ENCODE measurements at regions not wholly inside any gene's neighbourhood (a gene's known extent, or its start where the extent isn't known, plus 50 kb on each side); places are given as distances from the start of the nearest gene placed in this dataset.
"Not testable (repeated sequence)": the region's sequence is repeated elsewhere in the genome, so short reads cannot be mapped to it uniquely, and the experiment has no call there.

DNA sequence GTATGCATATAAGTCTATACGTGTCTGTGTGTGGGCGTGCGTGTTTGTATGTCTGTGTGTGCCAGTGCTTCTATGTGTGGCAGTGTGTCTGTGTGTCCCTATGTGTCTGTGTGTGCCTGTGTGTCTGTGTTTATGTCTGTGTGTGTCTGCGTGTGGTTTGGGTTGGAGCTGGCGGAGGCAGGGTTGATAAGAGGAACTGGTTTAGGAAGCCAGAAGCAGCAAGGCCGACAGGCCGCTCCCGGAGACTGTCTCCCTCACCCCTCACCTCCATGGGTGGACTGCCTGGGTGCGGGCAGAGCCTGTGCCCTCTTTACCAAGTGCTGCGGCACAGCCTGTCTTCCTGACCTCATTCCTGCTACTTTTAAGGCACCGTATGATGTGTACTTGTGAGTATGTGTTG, 327.1 kb upstream of the B3GAT1 start:
- peak; percentile 10 for DNase-seq

DNA sequence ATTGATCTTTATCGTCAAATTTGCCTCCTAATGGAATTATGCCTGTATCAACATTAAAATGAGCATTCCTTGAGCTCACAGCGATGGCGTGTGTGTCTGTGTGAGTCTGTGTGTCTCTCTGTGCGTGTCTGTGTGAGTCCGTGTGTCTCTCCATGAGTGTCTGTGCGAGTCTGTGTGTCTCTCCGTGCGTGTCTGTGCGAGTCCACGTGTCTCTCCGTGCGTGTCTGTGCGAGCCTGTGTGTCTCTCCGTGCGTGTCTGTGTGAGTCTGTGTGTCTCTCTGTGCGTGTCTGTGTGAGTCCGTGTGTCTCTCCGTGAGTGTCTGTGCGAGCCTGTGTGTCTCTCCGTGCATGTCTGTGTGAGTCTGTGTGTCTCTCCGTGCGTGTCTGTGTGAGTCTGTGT, 326.5 kb upstream of the B3GAT1 start:
- DNase-seq: peak; percentile 6

DNA sequence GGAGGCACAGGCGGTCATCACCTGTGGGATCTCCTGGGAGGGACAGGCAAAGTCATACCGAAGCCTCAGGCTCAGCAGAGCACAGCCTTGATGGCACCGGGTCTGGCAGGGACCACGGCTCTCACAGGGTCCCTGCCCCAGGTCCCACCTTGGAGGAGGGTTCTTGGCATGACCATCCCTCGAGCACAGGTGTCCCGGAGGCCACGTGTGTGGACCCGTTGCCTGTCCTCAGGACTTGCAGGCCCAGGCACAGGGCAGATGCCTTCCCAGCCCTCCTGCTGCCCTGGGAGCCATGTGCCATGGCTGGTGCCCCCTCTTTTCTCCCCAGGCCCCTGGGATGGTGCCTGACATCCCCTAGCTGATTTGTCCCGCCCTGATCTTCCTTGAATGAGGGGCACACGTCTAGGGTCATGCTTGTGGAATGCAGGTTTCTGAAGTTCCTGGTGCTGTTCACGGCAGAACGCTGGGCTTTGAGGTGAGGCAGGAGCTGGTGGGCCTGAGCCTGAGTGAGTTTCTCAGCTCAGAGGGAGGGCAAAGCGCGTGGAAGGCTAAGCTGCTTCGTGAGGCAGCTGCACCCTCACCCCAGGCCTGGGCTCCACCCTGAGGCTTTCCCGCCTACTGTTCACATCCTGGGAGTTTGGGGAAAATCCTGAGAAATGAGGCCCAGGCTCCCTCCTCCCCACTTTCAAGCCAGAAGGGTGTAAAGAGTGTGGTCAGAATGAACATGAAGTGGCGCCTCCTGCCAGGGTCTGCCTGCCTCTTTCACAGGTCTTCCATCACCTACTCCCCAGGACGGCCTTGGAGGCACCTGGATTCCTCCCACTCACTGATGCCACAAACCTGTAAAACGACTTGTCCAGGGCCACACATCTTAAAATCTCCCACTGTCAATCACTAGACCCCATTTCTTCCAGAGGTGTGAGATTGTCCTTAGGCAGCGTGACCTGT, 325.8 kb upstream of the B3GAT1 start:
- DNase-seq: peak; percentile 22

DNA sequence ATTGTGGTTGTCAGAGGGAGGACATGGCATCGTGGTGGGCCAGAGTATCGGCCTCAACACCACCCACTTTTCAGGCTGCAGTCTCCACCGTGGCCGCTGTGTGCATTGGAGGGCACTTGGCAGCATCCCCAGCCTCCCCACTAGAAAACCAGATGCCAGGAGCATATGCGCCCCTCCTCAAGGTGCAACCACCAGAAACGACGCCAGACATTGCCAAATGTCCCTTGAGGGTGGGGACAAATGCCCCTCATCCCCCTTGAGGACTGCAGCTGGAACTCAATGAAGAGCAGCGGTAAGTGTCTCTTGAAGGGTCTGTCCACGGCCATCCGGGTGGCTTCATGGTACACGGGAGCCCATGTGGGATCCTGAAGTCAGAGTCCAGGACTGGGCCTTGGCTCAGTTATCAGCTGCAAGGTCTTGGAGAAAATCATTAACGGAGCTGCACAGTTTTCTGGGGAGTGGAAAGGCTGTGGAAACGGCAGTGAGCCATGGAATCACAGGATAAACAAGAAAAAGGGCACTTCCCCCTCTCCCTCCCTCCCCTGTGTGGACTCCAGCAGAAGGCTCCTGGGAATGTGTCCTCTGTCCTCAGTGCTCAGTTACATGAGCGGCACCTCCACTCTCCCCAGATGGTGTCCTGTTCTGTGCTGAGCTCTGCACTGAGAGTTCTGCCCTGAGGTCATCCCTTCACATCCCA, 324.4 kb upstream of the B3GAT1 start:
- DNase-seq: peak; percentile 17

DNA sequence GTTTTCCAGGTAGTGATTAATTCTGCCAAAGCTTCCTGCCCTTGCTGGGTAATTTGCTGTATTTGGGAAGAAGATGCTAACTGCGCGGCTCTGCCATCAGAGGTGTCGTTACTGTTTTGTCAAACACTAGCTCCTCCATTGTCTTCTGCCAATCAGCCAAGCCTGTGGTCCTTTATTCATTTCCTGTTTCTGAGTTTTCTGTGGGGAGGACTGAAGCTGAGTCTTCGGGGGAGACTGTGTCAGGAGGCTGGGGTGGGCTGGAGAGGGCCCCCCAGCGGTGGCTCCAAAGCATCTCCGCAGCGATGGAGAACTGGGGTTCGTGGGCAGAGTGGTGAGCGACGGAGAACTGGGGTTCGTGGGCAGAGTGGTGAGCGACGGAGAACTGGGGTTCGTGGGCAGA, 322.9 kb upstream of the B3GAT1 start:
- DNase-seq: no peak

DNA sequence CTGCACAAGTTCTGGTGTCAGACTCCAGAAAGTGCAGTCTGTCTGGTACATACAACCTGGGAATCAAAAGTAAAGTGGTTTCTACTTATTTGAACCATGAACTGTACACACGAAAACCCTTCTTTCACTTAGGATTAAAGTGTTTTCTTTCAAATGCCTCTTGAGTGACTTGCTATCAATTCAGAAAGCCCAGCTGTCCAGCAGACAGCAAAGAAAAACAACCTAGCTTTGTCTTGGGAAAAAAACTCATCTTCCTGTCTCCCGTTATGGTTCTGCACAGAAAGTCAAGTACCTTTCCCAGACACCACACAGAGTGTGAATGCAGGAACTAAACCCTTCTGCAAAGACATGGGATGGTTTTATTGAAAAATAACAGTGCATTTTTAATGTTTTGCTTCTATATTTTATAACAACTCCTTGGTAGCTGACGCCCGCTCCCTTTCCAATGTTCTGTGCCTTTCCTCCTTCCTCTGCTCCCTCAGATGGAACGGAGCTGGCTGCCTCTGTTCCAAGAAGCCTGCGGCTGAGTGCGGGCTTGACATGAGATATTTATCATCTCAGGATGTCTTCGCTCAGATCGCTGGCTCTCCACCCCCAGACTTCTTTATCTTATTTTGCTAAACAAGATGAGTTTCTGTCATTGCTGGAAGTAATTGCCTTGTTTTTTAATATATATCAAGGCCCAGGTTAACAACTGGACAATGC, 322.3 kb upstream of the B3GAT1 start:
- peak; percentile 20 for DNase-seq

DNA sequence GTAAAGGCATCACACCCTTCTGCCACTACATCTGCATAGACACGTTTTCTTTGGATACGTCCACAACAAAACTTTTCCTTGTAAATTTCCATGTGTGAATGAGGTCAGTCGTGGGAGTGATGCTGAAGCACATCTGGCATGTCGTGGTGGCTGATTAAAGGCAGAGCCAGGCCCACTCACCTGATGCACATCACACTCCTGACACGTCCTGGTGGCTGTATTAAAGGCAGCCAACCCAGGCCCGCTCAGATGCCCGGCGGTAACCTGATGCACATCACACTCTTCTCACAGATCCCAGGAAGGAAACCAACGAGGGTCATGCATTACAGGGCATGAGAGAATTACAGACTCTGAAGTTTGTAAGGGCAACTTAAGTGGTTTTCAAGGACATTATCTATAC, 321.6 kb upstream of the B3GAT1 start:
- no peak for DNase-seq

DNA sequence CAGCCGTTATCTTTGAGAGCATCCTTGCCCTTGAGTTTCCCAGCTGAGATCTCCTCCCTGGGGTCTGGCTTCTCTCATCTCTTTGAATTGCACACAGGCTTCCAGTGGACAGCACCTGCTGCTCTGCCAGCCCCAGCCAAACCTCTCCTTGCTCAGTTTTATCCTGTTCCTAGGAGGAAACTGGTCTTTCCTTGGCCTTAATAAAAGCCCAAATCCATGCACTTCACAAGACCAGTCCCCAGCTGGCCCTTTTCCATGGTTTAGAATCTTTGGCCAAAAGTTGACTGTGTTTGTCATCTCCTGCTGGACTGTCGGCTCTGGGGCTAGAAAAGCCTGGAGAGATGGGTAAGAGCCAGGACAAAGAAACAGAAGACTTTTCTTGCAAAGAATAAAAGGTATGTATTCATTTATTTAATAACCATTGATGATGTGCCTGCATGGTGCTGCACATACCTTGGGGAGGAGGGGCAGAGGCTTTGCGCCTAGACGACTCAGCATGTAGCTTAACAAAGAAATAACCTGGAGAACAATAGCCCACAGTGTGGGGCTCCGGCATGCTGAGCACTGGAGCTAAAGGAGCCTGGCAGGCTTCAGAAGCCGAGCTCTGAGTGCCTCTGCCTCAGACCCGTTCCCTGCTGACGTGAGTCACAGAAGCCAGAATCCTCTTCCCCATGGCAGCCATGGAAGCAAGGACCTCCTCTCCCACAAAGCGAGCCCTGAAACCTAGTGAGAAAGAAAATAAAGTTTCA, 319.3 kb upstream of the B3GAT1 start:
- DNase-seq: no peak

DNA sequence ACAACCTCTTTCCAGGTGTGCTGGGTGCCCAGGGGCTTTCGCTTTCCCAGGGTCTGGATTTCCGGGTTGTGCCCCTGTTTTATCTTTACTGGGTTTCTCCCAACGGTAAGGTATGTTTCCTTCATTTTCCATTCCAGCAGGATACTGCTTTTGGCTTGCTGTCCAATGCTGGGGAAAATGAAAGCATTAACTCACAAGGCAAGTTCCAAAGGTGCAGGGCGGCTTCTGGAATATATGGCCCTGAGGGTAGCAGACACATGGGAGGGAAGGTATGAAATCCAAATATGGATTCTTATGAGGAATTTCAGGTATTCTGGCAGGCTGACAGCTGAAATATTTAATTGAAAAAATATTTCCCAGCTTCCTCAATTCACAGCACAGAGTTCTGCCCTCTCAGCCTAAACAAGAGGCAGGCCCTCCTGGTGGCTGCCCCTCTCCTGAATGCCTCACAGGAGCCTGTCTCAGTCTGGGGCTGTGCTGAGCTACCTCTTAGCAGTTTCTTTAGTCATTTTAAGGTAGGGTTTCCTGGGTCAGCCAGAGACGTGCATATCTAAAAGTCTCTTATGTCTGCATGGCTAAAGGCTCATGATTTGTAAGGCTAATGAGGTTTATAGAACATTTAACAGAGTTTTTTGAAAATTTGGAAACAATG, 318.6 kb upstream of the B3GAT1 start:
- no peak for DNase-seq

DNA sequence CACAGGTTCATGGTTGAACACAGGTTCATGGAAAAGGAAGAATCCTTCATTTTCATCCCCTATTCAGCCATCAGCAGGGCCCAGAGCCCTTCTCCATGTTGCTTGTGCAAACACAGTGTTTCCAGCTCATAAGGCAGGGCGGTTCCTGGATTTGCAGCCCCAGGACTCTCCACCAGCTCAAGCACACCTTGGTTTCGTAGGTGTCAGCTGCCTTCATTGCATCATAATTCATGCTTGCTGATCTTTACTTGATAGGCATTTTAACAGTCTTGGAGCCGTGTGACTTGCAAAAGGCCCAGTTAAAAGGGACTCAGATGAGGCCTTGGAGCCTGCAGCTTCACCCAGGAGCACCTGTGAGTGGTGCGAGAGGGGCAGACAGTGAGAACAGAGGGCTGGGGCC, 318.1 kb upstream of the B3GAT1 start:
- DNase-seq: no peak

DNA sequence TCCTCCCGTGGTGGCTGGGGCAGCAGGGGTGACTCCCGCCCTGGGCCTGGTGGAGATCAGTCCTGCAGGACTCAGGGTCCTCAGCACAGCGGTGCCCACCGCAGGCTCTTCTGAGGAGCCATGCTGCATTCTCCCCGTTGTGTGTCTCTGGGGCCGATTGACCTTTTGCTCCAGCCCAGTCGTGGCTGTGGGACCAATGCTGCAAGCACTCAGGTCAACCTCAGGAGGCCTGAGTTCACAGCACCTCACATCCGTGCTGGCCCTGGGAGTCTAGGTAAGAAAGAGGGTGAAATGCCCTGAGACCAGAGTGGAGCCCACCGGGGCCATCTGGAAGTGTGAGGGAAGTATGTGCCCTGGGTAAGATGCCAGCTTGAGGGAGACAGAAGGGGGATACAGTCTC, 316.1 kb upstream of the B3GAT1 start:
- no peak for DNase-seq

DNA sequence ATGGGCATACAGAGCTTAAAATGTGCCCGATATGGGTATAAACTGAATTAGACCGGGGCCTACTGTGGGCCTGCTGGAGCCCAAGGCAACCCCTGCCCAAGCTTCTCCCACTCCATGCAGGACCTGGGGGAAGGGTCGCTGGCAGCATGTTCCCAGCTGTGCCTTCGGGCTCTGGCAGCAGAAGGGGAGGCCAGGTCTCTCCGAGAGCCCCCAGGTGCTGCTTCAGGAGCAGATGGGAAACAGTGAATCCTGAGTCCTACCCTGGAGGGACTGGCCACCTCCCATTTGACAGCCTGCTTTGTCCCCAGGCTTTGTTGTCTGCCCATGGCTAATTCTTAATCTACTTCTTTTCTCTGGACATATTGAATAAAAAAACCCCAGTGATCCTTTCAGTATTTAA, 315.6 kb upstream of the B3GAT1 start:
- no peak for DNase-seq

DNA sequence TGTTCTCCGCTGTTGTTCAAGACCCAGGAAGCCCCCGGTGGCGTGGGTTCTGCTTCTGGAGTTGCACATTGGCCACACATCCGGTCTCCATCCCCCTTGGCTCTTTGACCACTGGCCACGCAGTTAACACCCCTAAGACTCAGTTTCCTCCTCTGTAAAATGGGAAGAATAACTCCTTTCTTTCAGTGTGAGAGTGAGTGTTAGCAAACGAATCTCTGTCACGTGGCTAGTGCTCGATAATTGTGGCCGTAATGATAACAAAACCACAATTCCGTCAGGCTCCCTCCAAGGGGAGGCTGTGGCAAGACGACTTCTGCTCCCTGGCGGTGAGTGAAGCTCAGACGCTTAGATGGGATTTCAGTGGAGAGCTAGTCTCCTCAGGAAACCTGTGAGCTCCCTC, 315.2 kb upstream of the B3GAT1 start:
- DNase-seq: no peak

DNA sequence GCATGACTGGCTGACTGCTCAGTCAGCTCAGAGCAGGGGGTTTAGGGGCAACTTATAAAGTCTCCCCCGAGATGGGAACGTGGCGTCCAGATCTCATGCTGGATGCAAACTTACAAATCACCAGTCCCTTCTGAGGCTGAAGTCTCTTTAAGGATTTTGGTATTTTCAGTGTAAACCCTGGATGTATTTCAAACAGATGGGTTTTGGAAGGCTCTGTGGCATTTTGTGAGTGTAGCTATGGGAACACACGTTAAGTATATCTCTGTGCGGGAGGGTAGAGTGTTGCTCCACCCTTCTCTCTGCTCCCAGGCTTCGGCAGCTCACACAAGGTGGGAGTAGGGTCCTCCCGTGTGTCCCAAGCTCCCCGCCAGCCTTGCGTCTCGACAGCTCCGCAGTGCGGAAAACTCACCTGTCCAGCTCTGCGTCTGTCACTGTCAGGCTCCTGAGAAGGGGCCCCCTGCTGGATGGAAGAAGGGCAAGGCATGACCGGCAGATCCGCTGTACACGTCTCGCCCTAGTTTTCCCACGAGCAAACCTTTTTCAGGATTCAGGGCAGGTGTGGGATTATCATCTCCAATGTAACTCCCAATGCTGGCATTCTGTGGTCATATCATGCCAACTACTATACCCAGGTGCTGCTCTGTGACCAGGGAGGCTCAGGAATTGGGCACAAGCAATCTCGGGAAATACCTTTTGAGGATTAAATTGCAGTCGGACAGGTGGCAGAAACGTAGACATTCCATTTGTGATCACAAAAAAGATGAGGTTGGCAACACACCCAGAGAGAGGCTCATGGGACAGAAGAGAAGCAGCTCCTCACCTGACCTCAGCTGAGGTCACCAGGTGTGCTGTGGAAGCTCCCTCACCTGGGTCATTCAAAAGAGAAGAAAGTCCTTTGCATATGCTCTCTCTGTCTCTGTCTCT, 313.9 kb upstream of the B3GAT1 start:
- no peak for DNase-seq

DNA sequence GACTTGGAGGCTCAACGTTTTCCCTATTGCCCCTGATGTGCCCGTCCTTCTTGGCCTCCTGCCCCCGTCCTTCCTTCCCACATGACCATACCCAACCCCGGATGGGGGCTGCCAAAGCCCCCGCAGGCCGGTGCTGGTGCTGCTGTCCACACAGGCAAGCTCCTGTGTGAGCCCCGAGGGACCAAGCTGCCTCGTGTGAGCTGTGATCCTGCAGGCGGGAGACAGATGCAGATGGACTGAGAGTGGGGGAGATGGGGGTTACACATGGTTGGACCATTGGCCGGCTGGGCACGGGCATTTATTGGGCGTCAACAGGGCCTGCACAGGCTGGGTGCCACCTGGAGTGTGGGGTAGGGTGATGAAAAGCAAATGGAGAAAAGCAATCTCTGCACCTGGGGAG, 313.2 kb upstream of the B3GAT1 start:
- DNase-seq: no peak

DNA sequence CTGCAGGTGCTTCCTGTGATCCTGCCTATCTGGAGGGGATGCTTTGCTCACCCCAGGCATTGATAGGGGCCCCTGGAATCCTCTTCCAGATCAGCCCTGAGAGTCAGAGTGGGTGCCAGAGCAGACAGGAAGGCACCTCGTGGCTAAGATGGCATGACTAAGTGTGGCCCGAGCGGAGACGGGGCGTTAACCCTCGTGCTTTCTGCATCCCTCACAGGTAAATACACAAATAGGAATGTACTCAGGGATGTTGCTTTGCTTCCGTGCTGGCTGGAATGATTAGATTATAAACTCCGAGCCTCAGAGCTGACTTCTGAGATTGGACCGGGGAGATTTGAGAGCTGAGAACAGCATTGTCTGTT, 312.7 kb upstream of the B3GAT1 start:
- DNase-seq: no peak

DNA sequence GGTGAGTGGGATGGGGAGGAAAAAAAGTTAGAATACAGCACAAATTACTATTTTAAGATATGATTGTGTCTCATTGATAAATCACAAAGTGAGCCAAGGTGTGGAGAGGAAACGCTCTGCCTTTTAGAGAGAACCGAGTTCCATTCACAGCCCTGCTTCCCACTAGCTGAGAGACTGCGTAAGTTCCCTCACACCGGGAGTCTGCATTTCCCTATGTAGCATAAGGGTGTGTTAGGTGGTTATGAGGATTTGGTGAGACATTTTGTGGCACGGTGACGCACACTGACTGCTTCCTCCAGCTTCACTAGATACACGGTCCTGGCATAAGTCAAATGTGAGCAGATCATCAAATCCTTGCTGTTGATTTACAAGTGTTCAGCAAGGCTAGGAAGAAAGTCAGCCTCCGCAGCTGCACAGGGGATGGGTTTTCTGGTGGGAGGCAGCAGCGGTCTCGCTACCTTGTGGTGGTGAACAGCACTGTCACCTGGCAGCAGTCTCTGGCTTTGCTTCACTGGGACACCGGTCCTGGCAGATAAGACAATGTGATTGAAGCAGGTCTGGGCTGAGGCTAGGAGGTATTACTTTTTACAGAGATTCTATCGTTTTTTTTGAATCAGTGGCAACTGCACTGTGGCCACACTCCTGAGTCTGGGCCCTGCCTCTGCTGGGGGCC, 312.2 kb upstream of the B3GAT1 start:
- no peak for DNase-seq

DNA sequence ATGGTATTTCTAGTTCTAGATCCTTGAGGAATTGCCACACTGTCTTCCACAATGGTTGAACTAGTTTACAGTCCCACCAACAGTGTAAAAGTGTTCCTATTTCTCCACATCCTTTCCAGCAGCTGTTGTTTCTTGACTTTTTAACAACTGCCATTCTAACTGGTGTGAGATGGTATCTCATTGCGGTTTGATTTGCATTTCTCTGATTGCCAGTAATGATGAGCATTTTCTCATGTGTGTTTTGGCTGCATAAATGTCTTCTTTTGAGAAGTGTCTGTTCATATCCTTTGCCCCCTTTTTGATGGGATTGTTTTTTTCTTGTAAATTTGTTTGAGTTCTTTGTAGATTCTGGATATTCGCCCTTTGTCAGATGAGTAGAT, 308.6 kb upstream of the B3GAT1 start:
- DNase-seq: not testable (repeated sequence)

DNA sequence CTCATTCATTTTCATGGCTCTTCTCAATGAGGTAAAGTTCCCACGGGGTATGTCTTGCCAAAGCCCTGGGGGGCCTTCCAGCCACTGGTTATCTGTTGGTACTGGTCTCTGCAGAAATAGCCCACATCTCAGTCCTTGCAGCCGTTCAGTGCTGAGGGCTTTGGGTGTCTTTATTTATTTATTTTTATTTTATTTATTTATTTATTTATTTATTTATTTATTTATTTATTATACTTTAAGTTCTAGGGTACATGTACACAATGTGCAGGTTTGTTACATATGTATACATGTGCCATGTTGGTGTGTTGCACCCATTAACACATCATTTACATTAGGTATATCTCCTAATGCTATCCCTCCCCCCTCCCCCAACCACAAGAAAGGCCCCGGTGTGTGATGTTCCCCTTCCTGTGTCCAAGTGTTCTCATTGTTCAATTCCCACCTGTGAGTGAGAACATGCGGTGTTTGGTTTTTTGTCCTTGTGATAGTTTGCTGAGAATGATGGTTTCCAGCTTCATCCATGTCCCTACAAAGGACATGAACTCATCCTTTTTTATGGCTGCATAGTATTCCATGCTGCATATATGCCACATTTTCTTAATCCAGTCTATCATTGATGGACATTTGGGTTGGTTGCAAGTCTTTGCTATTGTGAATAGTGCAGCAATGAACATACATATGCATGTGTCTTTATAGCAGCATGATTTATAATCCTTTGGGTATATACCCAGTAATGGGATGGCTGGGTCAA, 308.1 kb upstream of the B3GAT1 start:
- not testable (repeated sequence) for DNase-seq

DNA sequence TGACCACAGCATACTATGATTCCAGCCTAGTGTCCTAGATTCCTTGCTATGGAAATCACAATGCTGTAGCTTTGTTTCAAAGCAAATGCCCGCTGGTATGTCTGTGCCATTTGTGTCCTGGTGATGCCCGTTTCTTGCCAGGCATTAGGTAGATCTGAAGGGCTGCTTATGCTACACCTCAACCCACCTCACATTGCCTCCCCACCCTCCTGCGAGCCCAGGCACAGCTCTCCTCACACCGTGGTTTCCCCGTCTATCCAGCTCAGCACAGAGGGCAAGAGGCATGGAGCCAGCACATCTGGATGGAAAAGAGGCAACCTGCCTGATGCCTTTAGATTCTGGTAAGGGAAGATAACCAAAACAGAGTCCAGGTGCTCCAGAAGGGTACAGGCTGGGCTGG, 307.4 kb upstream of the B3GAT1 start:
- no peak for DNase-seq
